ENCODE measurements at regions not wholly inside any gene's neighbourhood (a gene's known extent, or its start where the extent isn't known, plus 50 kb on each side); places are given as distances from the start of the nearest gene placed in this dataset.

- FAIRE-seq (no peak), DNase-seq (ENCODE audit: extremely low read depth in 1 of 4, low spot score in 3 of 4) (no peak), ATAC-seq (no peak)
- ChIA-PET POLR2A (no interaction called here), CTCF (ENCODE audit: low intra/inter-chr PET ratio) (no interaction called here)
- H4K20me1 ChIP-seq (replicated peaks; ENCODE audit: control insufficient read depth, insufficient read depth, low read length): no peaks in the 10 kb centered on the region
- in situ Hi-C loops (cut with MboI) (no loop called here), intact Hi-C loops (cut with micrococcal nuclease) (no loop called here)
- H3K4me3 ChIP-seq: no peak overlapping the region
- no peak for TF ChIP-seq HEY1 (CRISPR knock-in tag; IDR thresholded peaks at IDR 0.05; ENCODE audit: borderline replicate concordance)
- no peak overlapping the region for H3K27ac ChIP-seq (ENCODE audit: extremely low read depth, low read depth, low read length)
- H3K9me1 ChIP-seq (ENCODE audit: control insufficient read depth, insufficient read depth, low read length): no peaks in the 10 kb centered on the region
- no peak overlapping the region for H3K9ac ChIP-seq (ENCODE audit: insufficient read depth in 1 of 2, low read depth in 2 of 2, low read length in 2 of 2)
- H3K4me1 ChIP-seq (replicated peaks in 1 of 2; ENCODE audit: control insufficient read depth in 2 of 2, insufficient read depth in 2 of 2, low read length in 2 of 2): no peaks in the 10 kb centered on the region
- H3K9me3 ChIP-seq (replicated peaks; ENCODE audit: control insufficient read depth, insufficient read depth, low read depth, low read length): peaks cover 2% of the 10 kb centered on the region; the same call in 1 of the 2 replicates
- no peaks in the 10 kb centered on the region for H3K27me3 ChIP-seq (ENCODE audit: control insufficient read depth in 2 of 2, insufficient read depth in 2 of 2, low read length in 2 of 2)
- no peak overlapping the region for H2AFZ ChIP-seq (ENCODE audit: low read depth, low read length)
- WGBS (ENCODE audit: insufficient coverage, low coverage, missing lambda C conversion rate): 16% methylated on average over 2 of the region's 2 CpGs
- H3K79me2 ChIP-seq (ENCODE audit: control insufficient read depth, insufficient read depth, low read length): no peaks in the 10 kb centered on the region
- no TSS peak for BruUV-seq (replicated peaks)
- H3K4me2 ChIP-seq (ENCODE audit: insufficient read depth, low read length): no peak overlapping the region
- H3K36me3 ChIP-seq (ENCODE audit: control insufficient read depth, insufficient read depth, low read length): no peaks in the 10 kb centered on the region
These were observed 749.1 kb upstream of the POT1 start for GRCh38 chr7:125678771-125679170.

GRCh38 chr7:125675640-125676039, 746.0 kb upstream of the POT1 start:
- POLR2A ChIA-PET: no interaction called here
- H3K4me3 ChIP-seq: no peak overlapping the region
- no peak overlapping the region for H3K9ac ChIP-seq (ENCODE audit: insufficient read depth in 1 of 2, low read depth in 2 of 2, low read length in 2 of 2)
- ATAC-seq: 0 out of 3 replicates have a peak, but pooled peaks have one; percentile 31
- no peak for FAIRE-seq
- H3K27me3 ChIP-seq (ENCODE audit: control insufficient read depth in 2 of 2, insufficient read depth in 2 of 2, low read length in 2 of 2): no peaks in the 10 kb centered on the region
- CTCF ChIA-PET (ENCODE audit: low intra/inter-chr PET ratio): no interaction called here
- H3K79me2 ChIP-seq (ENCODE audit: control insufficient read depth, insufficient read depth, low read length): no peaks in the 10 kb centered on the region
- H4K20me1 ChIP-seq (replicated peaks; ENCODE audit: control insufficient read depth, insufficient read depth, low read length): no peaks in the 10 kb centered on the region
- BruUV-seq (replicated peaks): no TSS peak
- H3K36me3 ChIP-seq (ENCODE audit: control insufficient read depth, insufficient read depth, low read length): no peaks in the 10 kb centered on the region
- no peak overlapping the region for H3K27ac ChIP-seq (ENCODE audit: extremely low read depth, low read depth, low read length)
- in situ Hi-C loops (cut with MboI): no loop called here
- WGBS (ENCODE audit: insufficient coverage, low coverage, missing lambda C conversion rate): 0% methylated on average over 2 of the region's 2 CpGs
- no peaks in the 10 kb centered on the region for H3K4me1 ChIP-seq (replicated peaks in 1 of 2; ENCODE audit: control insufficient read depth in 2 of 2, insufficient read depth in 2 of 2, low read length in 2 of 2)
- no peak overlapping the region for H3K4me2 ChIP-seq (ENCODE audit: insufficient read depth, low read length)
- H3K9me3 ChIP-seq (replicated peaks; ENCODE audit: control insufficient read depth, insufficient read depth, low read depth, low read length): no peaks in the 10 kb centered on the region; the same call in 1 of the 2 replicates
- intact Hi-C loops (cut with micrococcal nuclease): no loop called here
- no peaks in the 10 kb centered on the region for H3K9me1 ChIP-seq (ENCODE audit: control insufficient read depth, insufficient read depth, low read length)
- H2AFZ ChIP-seq (ENCODE audit: low read depth, low read length): no peak overlapping the region
- no peak for DNase-seq (ENCODE audit: extremely low read depth in 1 of 4, low spot score in 3 of 4)
- peak; percentile 17; the same call in 1 of the 2 replicates for TF ChIP-seq CBFA2T2 (conservative IDR thresholded peaks at IDR 0.05)
- no peak for TF ChIP-seq ZNF668 (CRISPR knock-in tag; IDR thresholded peaks at IDR 0.05)
- peak; percentile 18; the same call in 1 of the 2 replicates for TF ChIP-seq EP300 (IDR thresholded peaks at IDR 0.05; ENCODE audit: low read length)
- no peak for TF ChIP-seq XRCC5 (IDR thresholded peaks at IDR 0.05; ENCODE audit: low read depth, low read length)
- TF ChIP-seq NRF1 (conservative IDR thresholded peaks at IDR 0.05 in 1 of 2, IDR thresholded peaks at IDR 0.05 in 1 of 2): no peak
- 0 out of 2 replicates have a peak, but pooled peaks have one; percentile 17 for TF ChIP-seq TEAD4 (IDR thresholded peaks at IDR 0.05; ENCODE audit: low read length)
- no peak for TF ChIP-seq TEAD4 (CRISPR knock-in tag; IDR thresholded peaks at IDR 0.05; ENCODE audit: borderline replicate concordance)
